ENCODE measurements at regions not wholly inside any gene's neighbourhood (a gene's known extent, or its start where the extent isn't known, plus 50 kb on each side); places are given as distances from the start of the nearest gene placed in this dataset.

GRCh38 chr11:28938091-28938490 is 829.9 kb downstream of the METTL15 start:
- POLR2A ChIA-PET: no interaction called here
- no TSS peak for BruUV-seq (replicated peaks)

GRCh38 chr11:28932940-28933339 is 824.8 kb downstream of the METTL15 start:
- DNase-seq (ENCODE audit: low read depth, low spot score) (no peak), FAIRE-seq (no peak)
- Histone ChIP-seq H3K4me2 (ENCODE audit: insufficient read depth, low read length) (no peak overlapping the region), H3K79me2 (ENCODE audit: control insufficient read depth, insufficient read depth, low read length) (no peaks in the 10 kb centered on the region), H4K20me1 (replicated peaks; ENCODE audit: control insufficient read depth, extremely low read depth, insufficient read depth, low read length) (no peaks in the 10 kb centered on the region), H3K9ac (replicated peaks; ENCODE audit: extremely low read depth, insufficient read depth, low read length) (no peak overlapping the region), H3K27ac (ENCODE audit: insufficient read depth, low read depth, low read length) (no peak overlapping the region), H3K36me3 (ENCODE audit: control insufficient read depth in 2 of 2, extremely low read depth in 1 of 2, insufficient read depth in 2 of 2, low read length in 2 of 2) (no peaks in the 10 kb centered on the region), H3K9me3 (replicated peaks; ENCODE audit: control insufficient read depth, insufficient read depth, low read length) (no peaks in the 10 kb centered on the region), H3K27me3 (ENCODE audit: control insufficient read depth in 2 of 2, insufficient read depth in 2 of 2, low read length in 2 of 2) (no peaks in the 10 kb centered on the region), H2AFZ (ENCODE audit: low read depth, low read length) (no peak overlapping the region), H3K4me1 (ENCODE audit: control insufficient read depth, extremely low read depth, insufficient read depth, low read length) (no peaks in the 10 kb centered on the region), H3K4me3 (replicated peaks in 1 of 3; ENCODE audit: insufficient read depth in 1 of 3, low read depth in 1 of 3, low read length in 3 of 3) (no peak overlapping the region), H3K9me1 (replicated peaks; ENCODE audit: control insufficient read depth, extremely low read depth, insufficient read depth, low read length) (no peaks in the 10 kb centered on the region)
- BruUV-seq (replicated peaks): no TSS peak
- ChIA-PET POLR2A (no interaction called here), CTCF (no interaction called here)
- intact Hi-C loops (cut with micrococcal nuclease) (no loop called here), dilution Hi-C loops (cut with MboI; ENCODE audit: extremely low pct_ligation_motif_present, low sequenced_read_pairs) (no loop called here)
- TF ChIP-seq GATA2 (IDR thresholded peaks at IDR 0.05; ENCODE audit: insufficient read depth, insufficient read length, low read depth, low read length): no peak
- TF ChIP-seq, protein P1, sequence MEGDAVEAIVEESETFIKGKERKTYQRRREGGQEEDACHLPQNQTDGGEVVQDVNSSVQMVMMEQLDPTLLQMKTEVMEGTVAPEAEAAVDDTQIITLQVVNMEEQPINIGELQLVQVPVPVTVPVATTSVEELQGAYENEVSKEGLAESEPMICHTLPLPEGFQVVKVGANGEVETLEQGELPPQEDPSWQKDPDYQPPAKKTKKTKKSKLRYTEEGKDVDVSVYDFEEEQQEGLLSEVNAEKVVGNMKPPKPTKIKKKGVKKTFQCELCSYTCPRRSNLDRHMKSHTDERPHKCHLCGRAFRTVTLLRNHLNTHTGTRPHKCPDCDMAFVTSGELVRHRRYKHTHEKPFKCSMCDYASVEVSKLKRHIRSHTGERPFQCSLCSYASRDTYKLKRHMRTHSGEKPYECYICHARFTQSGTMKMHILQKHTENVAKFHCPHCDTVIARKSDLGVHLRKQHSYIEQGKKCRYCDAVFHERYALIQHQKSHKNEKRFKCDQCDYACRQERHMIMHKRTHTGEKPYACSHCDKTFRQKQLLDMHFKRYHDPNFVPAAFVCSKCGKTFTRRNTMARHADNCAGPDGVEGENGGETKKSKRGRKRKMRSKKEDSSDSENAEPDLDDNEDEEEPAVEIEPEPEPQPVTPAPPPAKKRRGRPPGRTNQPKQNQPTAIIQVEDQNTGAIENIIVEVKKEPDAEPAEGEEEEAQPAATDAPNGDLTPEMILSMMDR (IDR thresholded peaks at IDR 0.05; ENCODE audit: extremely low read depth in 1 of 2, insufficient read depth in 1 of 2, low read depth in 1 of 2, low read length in 2 of 2): no peak

More at GRCh38 chr11:28938091-28938490, 829.9 kb downstream of the METTL15 start:
- Histone ChIP-seq H3K79me2 (ENCODE audit: control insufficient read depth, insufficient read depth, low read length) (no peaks in the 10 kb centered on the region), H4K20me1 (replicated peaks; ENCODE audit: control insufficient read depth, extremely low read depth, insufficient read depth, low read length) (no peaks in the 10 kb centered on the region), H3K4me2 (ENCODE audit: insufficient read depth, low read length) (no peak overlapping the region), H2AFZ (ENCODE audit: low read depth, low read length) (no peak overlapping the region), H3K4me1 (ENCODE audit: control insufficient read depth, extremely low read depth, insufficient read depth, low read length) (no peaks in the 10 kb centered on the region), H3K9ac (replicated peaks; ENCODE audit: extremely low read depth, insufficient read depth, low read length) (no peak overlapping the region), H3K27ac (ENCODE audit: insufficient read depth, low read depth, low read length) (no peak overlapping the region), H3K27me3 (ENCODE audit: control insufficient read depth in 2 of 2, insufficient read depth in 2 of 2, low read length in 2 of 2) (no peaks in the 10 kb centered on the region), H3K4me3 (replicated peaks in 1 of 3; ENCODE audit: insufficient read depth in 1 of 3, low read depth in 1 of 3, low read length in 3 of 3) (no peak overlapping the region), H3K9me3 (replicated peaks; ENCODE audit: control insufficient read depth, insufficient read depth, low read length) (no peaks in the 10 kb centered on the region), H3K36me3 (ENCODE audit: control insufficient read depth in 2 of 2, extremely low read depth in 1 of 2, insufficient read depth in 2 of 2, low read length in 2 of 2) (no peaks in the 10 kb centered on the region), H3K9me1 (replicated peaks; ENCODE audit: control insufficient read depth, extremely low read depth, insufficient read depth, low read length) (no peaks in the 10 kb centered on the region)
- intact Hi-C loops (cut with micrococcal nuclease): no loop called here
- CTCF ChIA-PET: interaction anchor here (0.9 kb wide), 1 partner anchor 8 kb away, joined by 3 read pairs; no protein-coding TSS in a partner anchor
- TF ChIP-seq EZH2 (IDR thresholded peaks at IDR 0.05; ENCODE audit: borderline replicate concordance, low read depth, low read length, severe bottlenecking) (no peak), GATA2 (IDR thresholded peaks at IDR 0.05; ENCODE audit: insufficient read depth, insufficient read length, low read depth, low read length) (no peak), FOS (IDR thresholded peaks at IDR 0.05; ENCODE audit: borderline replicate concordance, insufficient read depth, low read length) (no peak), MAX (IDR thresholded peaks at IDR 0.05; ENCODE audit: insufficient read depth, insufficient read length) (no peak), JUN (IDR thresholded peaks at IDR 0.05; ENCODE audit: borderline replicate concordance, insufficient read depth, insufficient read length, low read depth) (no peak)
- TF ChIP-seq, protein P1 (IDR thresholded peaks at IDR 0.05; ENCODE audit: extremely low read depth in 1 of 2, insufficient read depth in 1 of 2, low read depth in 1 of 2, low read length in 2 of 2): no peak
- dilution Hi-C loops (cut with MboI; ENCODE audit: extremely low pct_ligation_motif_present, low sequenced_read_pairs): no loop called here
- DNase-seq (ENCODE audit: low read depth, low spot score): no peak
- no peak for FAIRE-seq
